ENCODE measurements at regions not wholly inside any gene's neighbourhood (a gene's known extent, or its start where the extent isn't known, plus 50 kb on each side); places are given as distances from the start of the nearest gene placed in this dataset.
"Not testable (repeated sequence)": the region's sequence is repeated elsewhere in the genome, so short reads cannot be mapped to it uniquely, and the experiment has no call there.

DNA sequence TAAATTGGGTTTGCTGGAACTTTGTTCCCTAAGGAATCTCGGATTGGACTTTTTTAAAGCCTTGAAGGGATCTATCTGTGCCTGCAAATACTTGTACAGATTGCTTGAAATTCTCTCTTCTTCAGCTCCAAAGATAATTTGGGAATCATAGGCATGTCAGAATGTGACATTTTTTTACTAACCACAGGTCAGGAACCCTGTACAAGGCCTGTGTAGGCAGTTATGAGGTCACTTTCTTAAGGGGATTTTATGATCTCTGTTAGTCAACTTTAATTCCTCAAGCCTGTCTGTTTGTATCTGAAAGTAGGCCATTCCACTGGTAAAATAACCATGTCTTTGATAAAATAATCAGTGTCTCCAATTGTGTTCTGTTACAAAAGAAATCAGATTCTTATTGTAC, 369.9 kb upstream of the NPAP1 start:
- H3K9me3 ChIP-seq (ENCODE audit: control insufficient read depth in 2 of 2, insufficient read depth in 1 of 2, low read depth in 1 of 2, low read length in 1 of 2); H3K36me3 ChIP-seq (ENCODE audit: control insufficient read depth in 2 of 2, insufficient read depth in 2 of 2, low read length in 1 of 2); H3K4me3 ChIP-seq (ENCODE audit: low read depth in 1 of 2, low read length in 2 of 2); H3K4me1 ChIP-seq (ENCODE audit: control insufficient read depth in 2 of 2, insufficient read depth in 2 of 2, low read length in 1 of 2); H3K27ac ChIP-seq (ENCODE audit: low read depth in 2 of 2, low read length in 1 of 2); H3K27me3 ChIP-seq (ENCODE audit: control insufficient read depth in 1 of 2, insufficient read depth in 2 of 2, low read length in 2 of 2): not testable (repeated sequence)
- WGBS, 2 donors: 33 to 44% methylated on average over 1 of the region's 1 CpG

DNA sequence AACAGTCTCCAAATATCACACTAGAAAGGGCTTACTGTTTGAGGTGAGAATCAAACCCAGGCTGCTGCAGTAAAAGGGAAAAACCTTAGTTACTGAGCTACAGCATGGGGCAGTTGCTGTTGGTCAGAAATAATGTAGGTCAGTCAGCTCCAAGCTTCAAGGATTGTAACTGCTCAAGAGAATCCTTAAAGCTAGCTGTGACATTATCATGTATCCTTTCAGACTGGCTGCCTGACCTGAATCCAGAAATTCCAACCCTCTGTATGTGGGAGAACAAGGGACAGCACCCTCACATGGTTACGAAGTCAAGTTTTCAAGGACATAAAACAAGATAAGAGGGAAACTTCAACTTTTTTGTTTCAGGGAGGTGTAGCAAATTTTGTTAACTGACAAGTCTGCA, 365.9 kb upstream of the NPAP1 start:
- H3K27ac ChIP-seq (ENCODE audit: low read depth in 2 of 2, low read length in 1 of 2); H3K4me3 ChIP-seq (ENCODE audit: low read depth in 1 of 2, low read length in 2 of 2); H3K36me3 ChIP-seq (ENCODE audit: control insufficient read depth in 2 of 2, insufficient read depth in 2 of 2, low read length in 1 of 2); H3K9me3 ChIP-seq (ENCODE audit: control insufficient read depth in 2 of 2, insufficient read depth in 1 of 2, low read depth in 1 of 2, low read length in 1 of 2); H3K27me3 ChIP-seq (ENCODE audit: control insufficient read depth in 1 of 2, insufficient read depth in 2 of 2, low read length in 2 of 2); H3K4me1 ChIP-seq (ENCODE audit: control insufficient read depth in 2 of 2, insufficient read depth in 2 of 2, low read length in 1 of 2): not testable (repeated sequence)
- 76% methylated on average over 1 of the region's 1 CpG for WGBS, 2 donors

DNA sequence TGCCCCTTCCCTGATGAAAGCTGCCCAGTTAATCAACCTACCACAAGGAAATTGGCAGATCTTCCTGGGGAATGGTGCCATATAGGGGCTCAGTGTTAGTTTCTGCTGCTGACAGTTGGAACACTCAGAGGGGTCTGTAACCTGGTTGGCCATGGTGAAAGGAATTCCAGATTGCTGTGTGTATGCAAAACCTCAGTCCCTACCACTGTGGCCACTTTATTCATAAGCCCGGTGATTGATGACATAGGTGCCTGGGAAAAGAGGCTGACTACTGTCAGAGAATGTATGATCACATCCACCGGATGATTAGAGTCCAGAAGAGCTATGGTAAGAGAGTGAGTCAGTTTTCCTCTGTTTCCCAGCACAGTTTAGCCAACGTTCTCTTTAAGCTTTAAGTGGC, 363.9 kb upstream of the NPAP1 start:
- not testable (repeated sequence) for H3K9me3 ChIP-seq (ENCODE audit: control insufficient read depth in 2 of 2, insufficient read depth in 1 of 2, low read depth in 1 of 2, low read length in 1 of 2); H3K27ac ChIP-seq (ENCODE audit: low read depth in 2 of 2, low read length in 1 of 2); H3K4me1 ChIP-seq (ENCODE audit: control insufficient read depth in 2 of 2, insufficient read depth in 2 of 2, low read length in 1 of 2); H3K36me3 ChIP-seq (ENCODE audit: control insufficient read depth in 2 of 2, insufficient read depth in 2 of 2, low read length in 1 of 2); H3K27me3 ChIP-seq (ENCODE audit: control insufficient read depth in 1 of 2, insufficient read depth in 2 of 2, low read length in 2 of 2); H3K4me3 ChIP-seq (ENCODE audit: low read depth in 1 of 2, low read length in 2 of 2)
- 61 to 62% methylated on average over 3 of the region's 3 CpGs for WGBS, 2 donors

DNA sequence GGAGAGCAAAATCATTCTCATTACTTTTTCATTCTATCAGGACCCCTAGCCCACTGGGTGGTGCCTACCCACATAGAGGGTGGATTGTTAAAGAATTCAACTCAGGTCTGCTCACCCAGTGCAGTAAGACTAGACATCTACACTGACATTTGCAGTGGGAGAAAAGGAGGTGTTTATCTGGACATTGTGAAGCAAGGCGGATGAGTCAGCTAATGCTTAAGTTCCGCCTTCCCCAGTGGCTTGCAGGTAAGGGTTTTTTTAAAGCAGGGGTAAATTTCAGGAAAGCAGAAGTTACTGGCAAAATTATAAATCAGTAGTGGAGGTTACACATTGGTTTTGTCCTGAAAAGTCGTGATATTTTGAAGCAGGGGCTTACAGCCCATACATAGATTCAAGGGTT, 359.2 kb upstream of the NPAP1 start:
- not testable (repeated sequence) for H3K4me3 ChIP-seq (ENCODE audit: low read depth in 1 of 2, low read length in 2 of 2); H3K27ac ChIP-seq (ENCODE audit: low read depth in 2 of 2, low read length in 1 of 2); H3K27me3 ChIP-seq (ENCODE audit: control insufficient read depth in 1 of 2, insufficient read depth in 2 of 2, low read length in 2 of 2); H3K9me3 ChIP-seq (ENCODE audit: control insufficient read depth in 2 of 2, insufficient read depth in 1 of 2, low read depth in 1 of 2, low read length in 1 of 2); H3K4me1 ChIP-seq (ENCODE audit: control insufficient read depth in 2 of 2, insufficient read depth in 2 of 2, low read length in 1 of 2); H3K36me3 ChIP-seq (ENCODE audit: control insufficient read depth in 2 of 2, insufficient read depth in 2 of 2, low read length in 1 of 2)
- 58 to 66% methylated on average over 3 of the region's 3 CpGs for WGBS, 2 donors

DNA sequence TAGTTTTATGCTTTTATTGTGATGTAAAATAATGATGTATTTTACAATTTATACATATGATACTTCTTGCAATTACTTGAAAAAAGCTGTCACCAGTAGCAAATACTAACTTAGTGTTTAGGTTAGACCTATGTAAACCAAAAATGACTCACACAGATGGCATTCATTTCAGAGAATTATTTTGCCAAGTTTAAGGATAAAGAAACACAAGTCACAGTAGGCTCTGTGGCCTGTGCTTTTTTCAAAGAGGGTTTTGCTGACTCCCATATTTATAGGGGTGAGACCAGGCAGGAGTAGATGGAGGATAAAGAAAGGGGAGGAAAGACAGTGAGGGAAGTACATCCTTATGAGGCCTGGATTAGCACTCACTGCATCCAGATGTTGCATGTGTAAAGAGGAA, 356.6 kb upstream of the NPAP1 start:
- H3K36me3 ChIP-seq (ENCODE audit: control insufficient read depth in 2 of 2, insufficient read depth in 2 of 2, low read length in 1 of 2): no peaks in the 10 kb centered on the region
- no peaks in the 10 kb centered on the region for H3K27me3 ChIP-seq (ENCODE audit: control insufficient read depth in 1 of 2, insufficient read depth in 2 of 2, low read length in 2 of 2)
- no peaks in the 10 kb centered on the region for H3K4me1 ChIP-seq (ENCODE audit: control insufficient read depth in 2 of 2, insufficient read depth in 2 of 2, low read length in 1 of 2)
- H3K4me3 ChIP-seq (ENCODE audit: low read depth in 1 of 2, low read length in 2 of 2): no peak overlapping the region
- no peak overlapping the region for H3K27ac ChIP-seq (ENCODE audit: low read depth in 2 of 2, low read length in 1 of 2)
- H3K9me3 ChIP-seq (ENCODE audit: control insufficient read depth in 2 of 2, insufficient read depth in 1 of 2, low read depth in 1 of 2, low read length in 1 of 2): no peaks in the 10 kb centered on the region

DNA sequence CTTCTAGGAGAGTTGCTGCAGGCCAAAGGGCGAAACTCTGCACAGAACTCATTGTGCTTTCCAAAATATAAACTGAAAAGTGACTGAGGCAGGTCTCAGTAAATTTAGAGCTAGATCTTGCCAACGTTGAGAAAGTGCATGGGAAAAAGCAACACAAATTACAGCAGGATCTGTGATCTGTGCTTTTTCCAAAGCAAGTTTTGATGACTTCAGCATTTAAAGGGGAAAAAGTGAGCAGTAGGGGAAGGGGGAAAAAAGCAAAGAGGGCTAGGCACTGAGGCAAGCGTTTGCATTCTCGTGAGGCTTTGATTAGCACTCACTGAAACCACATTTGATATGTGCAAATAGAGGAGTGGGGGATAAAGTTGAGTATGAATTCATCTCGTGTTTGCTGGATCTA, 351.5 kb upstream of the NPAP1 start:
- H3K36me3 ChIP-seq (ENCODE audit: control insufficient read depth in 2 of 2, insufficient read depth in 2 of 2, low read length in 1 of 2); H3K4me1 ChIP-seq (ENCODE audit: control insufficient read depth in 2 of 2, insufficient read depth in 2 of 2, low read length in 1 of 2); H3K27me3 ChIP-seq (ENCODE audit: control insufficient read depth in 1 of 2, insufficient read depth in 2 of 2, low read length in 2 of 2); H3K4me3 ChIP-seq (ENCODE audit: low read depth in 1 of 2, low read length in 2 of 2); H3K9me3 ChIP-seq (ENCODE audit: control insufficient read depth in 2 of 2, insufficient read depth in 1 of 2, low read depth in 1 of 2, low read length in 1 of 2); H3K27ac ChIP-seq (ENCODE audit: low read depth in 2 of 2, low read length in 1 of 2): not testable (repeated sequence)
- WGBS, 2 donors: 39 to 49% methylated on average over 5 of the region's 5 CpGs

DNA sequence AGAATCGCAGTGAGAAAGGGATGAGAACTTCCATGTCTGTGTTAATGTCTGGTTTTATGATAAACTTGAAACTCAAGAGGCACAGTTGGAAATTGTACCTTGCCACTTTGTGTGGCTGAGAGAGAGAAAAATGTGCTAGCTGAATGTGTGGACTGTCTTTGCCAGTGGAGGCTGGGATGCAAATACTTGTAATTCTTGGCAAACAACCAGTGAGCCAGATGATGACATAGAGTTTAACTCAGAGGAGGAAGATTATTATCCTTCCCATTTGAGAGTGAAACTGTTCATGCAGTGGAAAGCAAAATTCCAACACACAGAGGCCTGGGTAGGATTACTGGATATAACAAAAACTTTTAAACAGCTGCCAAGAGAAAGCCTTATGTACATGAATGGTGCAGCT, 349.1 kb upstream of the NPAP1 start:
- not testable (repeated sequence) for H3K4me1 ChIP-seq (ENCODE audit: control insufficient read depth in 2 of 2, insufficient read depth in 2 of 2, low read length in 1 of 2); H3K36me3 ChIP-seq (ENCODE audit: control insufficient read depth in 2 of 2, insufficient read depth in 2 of 2, low read length in 1 of 2); H3K4me3 ChIP-seq (ENCODE audit: low read depth in 1 of 2, low read length in 2 of 2); H3K27ac ChIP-seq (ENCODE audit: low read depth in 2 of 2, low read length in 1 of 2); H3K27me3 ChIP-seq (ENCODE audit: control insufficient read depth in 1 of 2, insufficient read depth in 2 of 2, low read length in 2 of 2); H3K9me3 ChIP-seq (ENCODE audit: control insufficient read depth in 2 of 2, insufficient read depth in 1 of 2, low read depth in 1 of 2, low read length in 1 of 2)
- WGBS, 2 donors: 77 to 78% methylated on average over 1 of the region's 1 CpG

DNA sequence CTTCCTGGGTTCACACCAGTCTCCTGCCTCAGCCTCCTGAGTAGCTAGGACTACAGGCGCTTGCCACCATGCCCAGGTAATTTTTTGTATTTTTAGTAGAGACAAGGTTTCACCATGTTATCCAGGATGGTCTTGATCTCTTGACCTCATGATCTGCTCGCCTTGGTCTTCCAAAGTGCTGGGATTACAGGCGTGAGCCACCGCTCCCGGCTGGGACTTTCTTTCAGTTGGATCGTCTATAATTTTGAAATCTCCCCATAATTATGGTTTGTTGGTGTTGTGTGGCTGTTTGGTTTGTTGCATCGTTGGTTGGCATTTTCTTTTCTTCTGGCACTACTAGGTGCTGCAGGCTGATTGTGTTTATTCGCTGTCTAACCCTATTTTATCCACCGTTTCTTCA, 343.6 kb upstream of the NPAP1 start:
- H3K27ac ChIP-seq (ENCODE audit: low read depth in 2 of 2, low read length in 1 of 2); H3K9me3 ChIP-seq (ENCODE audit: control insufficient read depth in 2 of 2, insufficient read depth in 1 of 2, low read depth in 1 of 2, low read length in 1 of 2); H3K27me3 ChIP-seq (ENCODE audit: control insufficient read depth in 1 of 2, insufficient read depth in 2 of 2, low read length in 2 of 2); H3K4me3 ChIP-seq (ENCODE audit: low read depth in 1 of 2, low read length in 2 of 2); H3K4me1 ChIP-seq (ENCODE audit: control insufficient read depth in 2 of 2, insufficient read depth in 2 of 2, low read length in 1 of 2); H3K36me3 ChIP-seq (ENCODE audit: control insufficient read depth in 2 of 2, insufficient read depth in 2 of 2, low read length in 1 of 2): not testable (repeated sequence)
- 78 to 81% methylated on average over 9 of the region's 9 CpGs for WGBS, 2 donors

DNA sequence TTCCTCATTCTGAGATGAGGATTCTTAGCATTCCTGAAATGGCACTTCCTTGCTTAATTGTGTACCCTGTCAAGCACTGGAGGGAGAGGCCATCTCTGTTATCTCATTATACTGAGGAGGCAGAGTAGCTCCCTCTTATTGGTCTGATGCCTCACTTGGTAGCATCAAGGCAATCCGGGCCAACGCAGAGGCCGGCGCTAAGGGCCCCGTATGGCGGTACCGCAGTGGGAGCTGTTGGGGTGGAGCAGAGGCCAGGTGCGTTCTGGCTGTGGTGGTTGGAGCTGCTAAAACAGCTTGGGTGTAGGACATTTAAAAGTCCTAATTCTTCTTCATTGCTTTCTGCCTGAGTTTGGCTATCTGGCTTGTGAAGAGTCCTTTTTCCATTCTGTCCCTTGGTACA, 333.7 kb upstream of the NPAP1 start:
- H3K36me3 ChIP-seq (ENCODE audit: control insufficient read depth in 2 of 2, insufficient read depth in 2 of 2, low read length in 1 of 2); H3K4me1 ChIP-seq (ENCODE audit: control insufficient read depth in 2 of 2, insufficient read depth in 2 of 2, low read length in 1 of 2); H3K4me3 ChIP-seq (ENCODE audit: low read depth in 1 of 2, low read length in 2 of 2); H3K27me3 ChIP-seq (ENCODE audit: control insufficient read depth in 1 of 2, insufficient read depth in 2 of 2, low read length in 2 of 2); H3K27ac ChIP-seq (ENCODE audit: low read depth in 2 of 2, low read length in 1 of 2); H3K9me3 ChIP-seq (ENCODE audit: control insufficient read depth in 2 of 2, insufficient read depth in 1 of 2, low read depth in 1 of 2, low read length in 1 of 2): not testable (repeated sequence)
- whole genome bisulfite sequencing, 2 donors: 91 to 95% methylated on average over 8 of the region's 8 CpGs

DNA sequence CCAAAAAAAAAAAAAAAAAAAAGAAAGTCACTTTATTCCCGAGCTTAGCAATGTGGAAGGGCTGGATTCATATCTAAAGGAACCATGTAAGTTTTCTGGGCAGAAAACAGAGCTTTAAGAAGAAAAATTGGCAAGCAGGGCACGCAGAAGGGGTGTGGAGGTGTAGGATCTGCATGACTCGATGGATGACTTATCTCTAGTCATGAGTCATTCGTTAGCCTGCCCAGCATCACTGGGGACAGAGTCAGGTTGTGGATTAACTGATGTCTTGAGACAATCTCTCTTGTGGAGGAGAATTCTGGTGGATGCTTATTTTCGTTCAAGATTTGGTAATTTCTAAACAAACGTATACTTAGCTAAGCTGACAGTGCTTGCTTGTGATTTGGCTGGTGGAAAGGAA, 322.8 kb upstream of the NPAP1 start:
- not testable (repeated sequence) for H3K4me3 ChIP-seq (ENCODE audit: low read depth in 1 of 2, low read length in 2 of 2); H3K27me3 ChIP-seq (ENCODE audit: control insufficient read depth in 1 of 2, insufficient read depth in 2 of 2, low read length in 2 of 2); H3K4me1 ChIP-seq (ENCODE audit: control insufficient read depth in 2 of 2, insufficient read depth in 2 of 2, low read length in 1 of 2); H3K9me3 ChIP-seq (ENCODE audit: control insufficient read depth in 2 of 2, insufficient read depth in 1 of 2, low read depth in 1 of 2, low read length in 1 of 2); H3K27ac ChIP-seq (ENCODE audit: low read depth in 2 of 2, low read length in 1 of 2); H3K36me3 ChIP-seq (ENCODE audit: control insufficient read depth in 2 of 2, insufficient read depth in 2 of 2, low read length in 1 of 2)
- 47 to 48% methylated on average over 6 of the region's 6 CpGs for WGBS, 2 donors

DNA sequence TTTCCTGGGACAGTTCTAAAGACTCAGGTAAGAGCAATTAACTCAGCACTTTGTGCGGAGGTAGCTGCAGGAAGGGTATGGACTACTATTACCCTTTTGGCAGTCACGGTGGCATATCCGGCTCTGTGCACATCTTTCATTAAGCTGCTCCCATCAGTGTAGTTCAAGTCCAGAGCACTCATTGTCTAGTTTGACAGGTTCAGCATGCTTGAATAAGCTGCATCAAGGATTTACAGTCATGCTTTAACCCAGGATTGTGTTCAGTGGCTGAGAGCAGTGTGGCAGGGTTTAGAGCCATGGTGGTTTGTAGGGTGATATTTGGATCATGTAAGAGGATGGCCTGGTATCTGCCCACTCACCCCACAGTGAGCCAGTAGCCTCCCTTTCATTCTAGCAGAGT, 294.5 kb upstream of the NPAP1 start:
- 85 to 88% methylated on average over 3 of the region's 3 CpGs for WGBS, 2 donors
- H3K36me3 ChIP-seq (ENCODE audit: control insufficient read depth in 2 of 2, insufficient read depth in 2 of 2, low read length in 1 of 2); H3K9me3 ChIP-seq (ENCODE audit: control insufficient read depth in 2 of 2, insufficient read depth in 1 of 2, low read depth in 1 of 2, low read length in 1 of 2); H3K27me3 ChIP-seq (ENCODE audit: control insufficient read depth in 1 of 2, insufficient read depth in 2 of 2, low read length in 2 of 2); H3K27ac ChIP-seq (ENCODE audit: low read depth in 2 of 2, low read length in 1 of 2); H3K4me3 ChIP-seq (ENCODE audit: low read depth in 1 of 2, low read length in 2 of 2); H3K4me1 ChIP-seq (ENCODE audit: control insufficient read depth in 2 of 2, insufficient read depth in 2 of 2, low read length in 1 of 2): not testable (repeated sequence)
